ENCODE measurements at regions not wholly inside any gene's neighbourhood (a gene's known extent, or its start where the extent isn't known, plus 50 kb on each side); places are given as distances from the start of the nearest gene placed in this dataset.

DNA sequence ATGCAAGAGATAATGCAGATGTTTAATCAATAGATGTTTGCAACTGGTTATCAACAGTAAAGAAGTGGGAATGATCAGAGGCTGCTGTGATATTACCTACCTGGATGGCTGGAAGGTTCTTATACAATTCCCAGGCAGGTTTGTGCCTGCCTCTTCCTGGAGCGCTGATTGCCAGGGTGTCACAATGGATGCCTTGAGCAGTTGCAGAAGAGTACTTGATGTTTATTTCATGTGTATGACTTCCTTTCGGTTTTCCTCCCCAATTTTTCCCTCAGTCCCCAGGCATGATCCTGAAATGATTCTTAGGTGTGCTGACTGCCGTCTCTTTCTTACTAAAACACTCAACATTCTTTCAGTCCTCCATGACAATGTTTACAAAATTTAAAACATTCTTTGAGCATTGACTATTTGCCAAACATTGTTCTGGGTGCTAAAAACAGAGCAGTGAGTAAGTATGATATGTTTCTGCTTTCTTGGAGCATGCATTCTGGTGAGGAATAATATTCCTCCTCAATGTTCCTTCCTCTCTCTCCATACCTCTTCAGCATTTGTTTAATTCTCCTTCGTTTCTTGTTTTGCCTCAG, 416.6 kb upstream of the TRIB2 start:
- TF ChIP-seq, protein P1, sequence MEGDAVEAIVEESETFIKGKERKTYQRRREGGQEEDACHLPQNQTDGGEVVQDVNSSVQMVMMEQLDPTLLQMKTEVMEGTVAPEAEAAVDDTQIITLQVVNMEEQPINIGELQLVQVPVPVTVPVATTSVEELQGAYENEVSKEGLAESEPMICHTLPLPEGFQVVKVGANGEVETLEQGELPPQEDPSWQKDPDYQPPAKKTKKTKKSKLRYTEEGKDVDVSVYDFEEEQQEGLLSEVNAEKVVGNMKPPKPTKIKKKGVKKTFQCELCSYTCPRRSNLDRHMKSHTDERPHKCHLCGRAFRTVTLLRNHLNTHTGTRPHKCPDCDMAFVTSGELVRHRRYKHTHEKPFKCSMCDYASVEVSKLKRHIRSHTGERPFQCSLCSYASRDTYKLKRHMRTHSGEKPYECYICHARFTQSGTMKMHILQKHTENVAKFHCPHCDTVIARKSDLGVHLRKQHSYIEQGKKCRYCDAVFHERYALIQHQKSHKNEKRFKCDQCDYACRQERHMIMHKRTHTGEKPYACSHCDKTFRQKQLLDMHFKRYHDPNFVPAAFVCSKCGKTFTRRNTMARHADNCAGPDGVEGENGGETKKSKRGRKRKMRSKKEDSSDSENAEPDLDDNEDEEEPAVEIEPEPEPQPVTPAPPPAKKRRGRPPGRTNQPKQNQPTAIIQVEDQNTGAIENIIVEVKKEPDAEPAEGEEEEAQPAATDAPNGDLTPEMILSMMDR (IDR thresholded peaks at IDR 0.05) = no peak
- no peak for TF ChIP-seq POLR2A (IDR thresholded peaks at IDR 0.05)
- TF ChIP-seq POLR2AphosphoS5 (IDR thresholded peaks at IDR 0.05) = no peak

Measured in suprapubic skin (tissue), 4 donors.